Activated effector memory CD4-positive, alpha-beta T cell treated with Interleukin-2 at 50 U/mL for 16 hours (primary cell): ENCODE measurements at regions not wholly inside any gene's neighbourhood (a gene's known extent, or its start where the extent isn't known, plus 50 kb on each side); places are given as distances from the start of the nearest gene placed in this dataset.

Experiments used
- DNase-seq: peaks from one replicate; pipeline ENCODE4 v3.0.0-alpha.2; 2020

GRCh38 chr2:83747141-83747540 lies 711.9 kb downstream of the SUCLG1 start:
- DNase-seq, result no peak

- DNase-seq, result no peak
Observed at GRCh38 chr2:83744855-83745254, 714.2 kb downstream of the SUCLG1 start.

- DNase-seq, result no peak
Observed at GRCh38 chr2:83742117-83742782, 716.8 kb downstream of the SUCLG1 start.

- DNase-seq, result no peak
Observed at GRCh38 chr2:83730223-83730622, 728.9 kb downstream of the SUCLG1 start.

GRCh38 chr2:83725735-83726134 lies 733.3 kb downstream of the SUCLG1 start:
- no peak for DNase-seq

GRCh38 chr2:83705146-83705545 lies 753.9 kb downstream of the SUCLG1 start:
- no peak for DNase-seq

GRCh38 chr2:83703598-83703997 lies 755.5 kb downstream of the SUCLG1 start:
- no peak for DNase-seq

- no peak for DNase-seq
Observed at GRCh38 chr2:83696838-83697237, 762.2 kb downstream of the SUCLG1 start.

- no peak for DNase-seq
Observed at GRCh38 chr2:83695530-83695929, 763.5 kb downstream of the SUCLG1 start.

GRCh38 chr2:83695037-83695436 lies 764.0 kb downstream of the SUCLG1 start:
- no peak for DNase-seq

- no peak for DNase-seq
Observed at GRCh38 chr2:83689402-83689801, 769.7 kb downstream of the SUCLG1 start.

- DNase-seq, result no peak
Observed at GRCh38 chr2:83686863-83687262, 772.2 kb downstream of the SUCLG1 start.

GRCh38 chr2:83674050-83674449 lies 785.0 kb downstream of the SUCLG1 start:
- no peak for DNase-seq

- no peak for DNase-seq
Observed at GRCh38 chr2:83665894-83666293, 793.2 kb downstream of the SUCLG1 start.

- DNase-seq, result no peak
Observed at GRCh38 chr2:83665154-83665553, 793.9 kb downstream of the SUCLG1 start.

GRCh38 chr2:83661711-83662110 lies 797.4 kb downstream of the SUCLG1 start:
- no peak for DNase-seq

- no peak for DNase-seq
Observed at GRCh38 chr2:83654091-83654611, 804.9 kb downstream of the SUCLG1 start.

- no peak for DNase-seq
Observed at GRCh38 chr2:83650898-83651297, 808.2 kb downstream of the SUCLG1 start.

- DNase-seq, result no peak
Observed at GRCh38 chr2:83650161-83650560, 808.9 kb downstream of the SUCLG1 start.

GRCh38 chr2:83640506-83640905 lies 818.6 kb downstream of the SUCLG1 start:
- no peak for DNase-seq

GRCh38 chr2:83633423-83633822 lies 825.7 kb downstream of the SUCLG1 start:
- DNase-seq, result no peak

GRCh38 chr2:83630351-83630750 lies 828.7 kb downstream of the SUCLG1 start:
- no peak for DNase-seq

GRCh38 chr2:83615511-83615910 lies 843.6 kb downstream of the SUCLG1 start:
- no peak for DNase-seq

GRCh38 chr2:83613178-83613577 lies 845.9 kb downstream of the SUCLG1 start:
- DNase-seq, result no peak

- DNase-seq, result no peak
Observed at GRCh38 chr2:83602753-83603152, 856.3 kb downstream of the SUCLG1 start.
